ENCODE measurements at regions not wholly inside any gene's neighbourhood (a gene's known extent, or its start where the extent isn't known, plus 50 kb on each side); places are given as distances from the start of the nearest gene placed in this dataset.

DNA sequence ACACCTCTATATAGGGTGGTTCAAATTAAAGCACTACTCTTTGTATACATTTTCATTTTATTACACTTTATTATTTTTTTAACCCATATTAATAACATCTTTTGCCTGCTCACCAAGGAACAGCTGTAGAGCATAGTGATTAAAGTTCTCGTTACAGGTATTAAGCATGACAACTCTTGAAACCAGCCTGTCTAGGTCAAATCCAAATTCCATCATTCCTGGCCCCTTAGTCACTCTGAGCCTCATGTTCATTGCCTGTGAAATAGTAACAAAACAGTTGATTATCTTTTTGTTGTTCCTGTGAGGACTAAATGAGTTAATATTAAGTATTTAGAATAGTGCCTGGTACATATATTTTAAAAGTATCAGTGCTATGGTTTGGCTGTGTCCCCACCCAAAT lies 334.5 kb downstream of the RAB38 start:
- WGBS, 2 donors, result 88 to 90% methylated on average over 1 of the region's 1 CpG
- Histone ChIP-seq H3K27me3 (no peaks in the 10 kb centered on the region), H3K36me3 (no peaks in the 10 kb centered on the region), H3K9me3 (no peaks in the 10 kb centered on the region), H3K4me1 (no peaks in the 10 kb centered on the region), H3K27ac (no peak overlapping the region), H3K4me3 (no peak overlapping the region)
- TF ChIP-seq, protein P1, sequence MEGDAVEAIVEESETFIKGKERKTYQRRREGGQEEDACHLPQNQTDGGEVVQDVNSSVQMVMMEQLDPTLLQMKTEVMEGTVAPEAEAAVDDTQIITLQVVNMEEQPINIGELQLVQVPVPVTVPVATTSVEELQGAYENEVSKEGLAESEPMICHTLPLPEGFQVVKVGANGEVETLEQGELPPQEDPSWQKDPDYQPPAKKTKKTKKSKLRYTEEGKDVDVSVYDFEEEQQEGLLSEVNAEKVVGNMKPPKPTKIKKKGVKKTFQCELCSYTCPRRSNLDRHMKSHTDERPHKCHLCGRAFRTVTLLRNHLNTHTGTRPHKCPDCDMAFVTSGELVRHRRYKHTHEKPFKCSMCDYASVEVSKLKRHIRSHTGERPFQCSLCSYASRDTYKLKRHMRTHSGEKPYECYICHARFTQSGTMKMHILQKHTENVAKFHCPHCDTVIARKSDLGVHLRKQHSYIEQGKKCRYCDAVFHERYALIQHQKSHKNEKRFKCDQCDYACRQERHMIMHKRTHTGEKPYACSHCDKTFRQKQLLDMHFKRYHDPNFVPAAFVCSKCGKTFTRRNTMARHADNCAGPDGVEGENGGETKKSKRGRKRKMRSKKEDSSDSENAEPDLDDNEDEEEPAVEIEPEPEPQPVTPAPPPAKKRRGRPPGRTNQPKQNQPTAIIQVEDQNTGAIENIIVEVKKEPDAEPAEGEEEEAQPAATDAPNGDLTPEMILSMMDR (IDR thresholded peaks at IDR 0.05), result no peak
- TF ChIP-seq POLR2A (IDR thresholded peaks at IDR 0.05), result no peak
- TF ChIP-seq EP300 (IDR thresholded peaks at IDR 0.05), result no peak
- no peak for DNase-seq (ENCODE audit: low spot score in 2 of 2)

DNA sequence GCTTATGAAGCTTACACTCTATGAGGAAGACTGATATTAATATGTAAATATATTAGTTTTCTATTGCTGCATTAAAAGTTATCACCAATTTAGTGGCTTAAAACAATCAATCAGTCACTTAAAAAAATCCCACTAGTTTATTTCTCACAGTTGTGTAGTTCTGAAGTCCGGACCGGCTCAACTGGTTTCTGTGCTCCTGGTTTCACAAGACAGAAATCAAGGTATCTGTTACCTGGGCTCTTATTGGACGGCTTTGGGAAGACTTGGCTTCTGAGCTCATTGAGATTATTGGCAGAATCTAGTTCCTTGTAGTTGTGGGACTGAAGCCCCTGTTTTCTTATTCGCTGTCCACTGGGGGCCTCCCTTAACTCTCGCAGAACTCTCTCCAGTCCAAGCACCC lies 343.0 kb downstream of the RAB38 start:
- no peak for DNase-seq (ENCODE audit: low spot score in 2 of 2)
- TF ChIP-seq POLR2A (IDR thresholded peaks at IDR 0.05), result no peak
- no peak for TF ChIP-seq EP300 (IDR thresholded peaks at IDR 0.05)
- TF ChIP-seq, protein P1 (IDR thresholded peaks at IDR 0.05), result no peak
- 90 to 96% methylated on average over 5 of the region's 5 CpGs for WGBS, 2 donors
- H3K27ac ChIP-seq, result no peak overlapping the region
- H3K36me3 ChIP-seq, result no peaks in the 10 kb centered on the region
- no peak overlapping the region for H3K4me3 ChIP-seq
- peaks cover 0 to 11% (median 0%) of the 10 kb centered on the region in 4 donors for H3K9me3 ChIP-seq
- no peaks in the 10 kb centered on the region for H3K4me1 ChIP-seq
- H3K27me3 ChIP-seq, result no peaks in the 10 kb centered on the region

DNA sequence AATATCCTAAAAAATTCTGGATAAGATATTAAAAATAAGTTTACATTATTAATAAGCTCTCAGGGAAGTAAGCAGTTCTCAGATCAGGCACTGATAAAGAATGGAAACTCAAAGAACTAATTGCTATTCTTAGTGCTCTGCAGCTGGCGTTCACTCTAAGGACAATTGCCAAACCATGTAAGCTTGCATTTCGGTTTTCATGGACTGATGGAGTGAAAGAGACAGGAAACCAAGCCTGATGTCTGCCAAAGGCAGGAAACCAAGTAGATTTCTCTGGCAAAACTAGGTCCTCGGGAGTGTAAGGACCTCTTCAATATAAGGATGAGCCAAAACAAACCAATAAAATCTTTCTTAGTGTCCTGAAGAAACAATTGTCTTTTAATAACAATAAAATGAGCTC lies 355.2 kb downstream of the RAB38 start:
- TF ChIP-seq, protein P1 (IDR thresholded peaks at IDR 0.05), result no peak
- no peak for TF ChIP-seq EP300 (IDR thresholded peaks at IDR 0.05)
- no peak for TF ChIP-seq POLR2A (IDR thresholded peaks at IDR 0.05)
- H3K27ac ChIP-seq, result no peak overlapping the region

DNA sequence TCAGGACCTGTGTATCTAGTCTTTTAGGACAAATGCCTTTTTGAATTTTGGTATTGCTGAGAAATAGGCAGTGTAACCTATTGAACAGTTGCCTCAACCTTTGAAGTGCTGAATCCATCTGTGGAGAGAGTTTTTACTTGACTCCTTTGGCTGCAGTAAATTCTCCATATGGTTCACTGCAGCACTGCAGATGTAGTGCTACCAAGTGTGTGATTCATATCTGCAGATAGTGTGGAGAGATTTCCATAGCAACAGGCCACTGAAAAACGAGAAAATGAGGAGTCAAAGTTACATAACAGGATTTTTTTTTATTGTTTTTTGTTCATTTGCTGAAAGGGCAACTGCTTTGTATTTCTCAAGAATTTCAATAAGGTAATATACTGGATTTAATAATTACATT lies 356.1 kb downstream of the RAB38 start:
- TF ChIP-seq EP300 (IDR thresholded peaks at IDR 0.05) (no peak), POLR2A (IDR thresholded peaks at IDR 0.05) (no peak)
- TF ChIP-seq, protein P1 (IDR thresholded peaks at IDR 0.05), result no peak
- 8 to 13% methylated on average over 1 of the region's 1 CpG for WGBS, 2 donors
- no peaks in the 10 kb centered on the region for H3K36me3 ChIP-seq

More for the DNA sequence above, 355.2 kb downstream of the RAB38 start:
- no peak for DNase-seq (ENCODE audit: low spot score in 2 of 2)
- Histone ChIP-seq H3K36me3 (no peaks in the 10 kb centered on the region), H3K9me3 (no peaks in the 10 kb centered on the region), H3K27me3 (no peaks in the 10 kb centered on the region), H3K4me3 (no peak overlapping the region), H3K4me1 (no peaks in the 10 kb centered on the region)
- 29 to 33% methylated on average over 3 of the region's 3 CpGs for WGBS, 2 donors

DNA sequence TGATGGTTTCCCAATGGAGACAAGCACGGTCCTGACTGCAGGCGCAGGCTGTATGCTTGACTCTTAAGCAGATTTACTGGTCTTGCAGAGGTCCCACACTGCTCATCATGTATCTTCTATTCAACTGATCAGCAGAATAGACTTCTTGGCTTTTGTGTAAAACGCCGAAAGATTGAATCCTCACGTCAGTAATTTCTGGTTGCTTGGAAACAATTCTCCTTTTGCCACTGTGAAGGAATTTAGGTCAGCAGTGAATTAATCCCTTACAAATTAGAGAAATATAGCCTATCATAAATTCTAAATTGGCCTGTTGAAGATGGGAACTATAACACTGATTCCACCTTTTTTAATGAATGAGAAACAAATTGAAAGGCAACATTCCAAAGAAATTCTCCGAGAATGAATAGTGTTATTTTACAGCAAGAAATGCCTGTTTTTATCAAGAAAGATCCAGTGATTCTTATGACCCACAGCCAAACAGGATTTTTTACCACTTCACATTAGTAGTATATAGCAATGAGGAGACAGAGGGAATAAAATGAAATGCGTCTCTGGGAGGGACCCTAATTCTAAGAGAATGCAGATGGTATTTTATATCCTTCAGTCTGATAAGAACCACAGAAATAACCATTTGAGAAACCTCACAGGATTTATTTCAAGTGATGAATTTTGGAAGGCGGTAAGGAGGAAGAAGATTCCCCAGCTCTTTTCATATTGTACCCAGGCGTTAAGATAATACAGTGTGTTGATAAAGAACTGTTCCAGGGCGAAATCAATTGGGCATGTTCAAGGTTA lies 362.5 kb downstream of the RAB38 start:
- DNase-seq (ENCODE audit: low spot score in 2 of 2), result no peak
- Histone ChIP-seq H3K36me3 (no peaks in the 10 kb centered on the region), H3K27me3 (no peaks in the 10 kb centered on the region), H3K4me1 (no peaks in the 10 kb centered on the region), H3K27ac (no peak overlapping the region), H3K4me3 (no peak overlapping the region), H3K9me3 (no peaks in the 10 kb centered on the region)
- WGBS, 2 donors, result 62 to 70% methylated on average over 10 of the region's 10 CpGs
- TF ChIP-seq, protein P1 (IDR thresholded peaks at IDR 0.05), result no peak
- TF ChIP-seq POLR2A (IDR thresholded peaks at IDR 0.05), result no peak
- no peak for TF ChIP-seq EP300 (IDR thresholded peaks at IDR 0.05)

More for the DNA sequence above, 356.1 kb downstream of the RAB38 start:
- H3K4me3 ChIP-seq, result no peak overlapping the region
- no peaks in the 10 kb centered on the region for H3K9me3 ChIP-seq
- no peaks in the 10 kb centered on the region for H3K4me1 ChIP-seq
- H3K27me3 ChIP-seq, result no peaks in the 10 kb centered on the region
- no peak for DNase-seq (ENCODE audit: low spot score in 2 of 2)
- no peak overlapping the region for H3K27ac ChIP-seq

Measured in tibial nerve (tissue), 4 donors.